NT2/D1 (cell line): ENCODE measurements at regions not wholly inside any gene's neighbourhood (a gene's known extent, or its start where the extent isn't known, plus 50 kb on each side); places are given as distances from the start of the nearest gene placed in this dataset.
"Not testable (repeated sequence)": the region's sequence is repeated elsewhere in the genome, so short reads cannot be mapped to it uniquely, and the experiment has no call there.

Experiments used
- DNase-seq: peaks from one replicate; pipeline ENCODE4 v3.0.0-alpha.2; 2011; ENCODE audit warnings: low read depth, low spot score
- H3K27me3 ChIP-seq: 2 replicates; pipeline ENCODE4 v1.6.0; 2011; ENCODE audit warnings: mild to moderate bottlenecking; ENCODE audit not compliant: insufficient read length, insufficient read depth
- H3K36me3 ChIP-seq: 2 replicates; pipeline ENCODE4 v1.6.1; 2011; ENCODE audit warnings: mild to moderate bottlenecking, low read length, mixed read lengths; ENCODE audit not compliant: insufficient read depth, insufficient read length
- H3K4me1 ChIP-seq: 2 replicates; pipeline ENCODE4 v1.5.1; 2011; ENCODE audit not compliant: insufficient read depth, insufficient read length
- H3K4me3 ChIP-seq: 2 replicates; pipeline ENCODE4 v1.5.1; 2011; ENCODE audit warnings: low read depth; ENCODE audit not compliant: insufficient read length
- H3K9ac ChIP-seq: 2 replicates; pipeline ENCODE4 v1.6.0; 2011; ENCODE audit warnings: low read depth; ENCODE audit not compliant: insufficient read length
- H3K9me3 ChIP-seq: 2 replicates; pipeline ENCODE4 v1.5.1; 2011; ENCODE audit warnings: mild to moderate bottlenecking, low read length; ENCODE audit not compliant: insufficient read depth
- SUZ12 ChIP-seq: IDR thresholded peaks from 2 replicates; pipeline ENCODE4 v1.6.1; 2011; ENCODE audit not compliant: insufficient read length, insufficient read depth; ENCODE audit errors: extremely low read depth
- YY1 ChIP-seq: IDR thresholded peaks from 2 replicates; pipeline ENCODE4 v1.6.1; 2011; ENCODE audit not compliant: insufficient read length, insufficient read depth
- ZNF274 ChIP-seq: IDR thresholded peaks from 2 replicates; pipeline ENCODE4 v1.6.1; 2011; ENCODE audit warnings: mild to moderate bottlenecking, low read depth, low read length

DNA sequence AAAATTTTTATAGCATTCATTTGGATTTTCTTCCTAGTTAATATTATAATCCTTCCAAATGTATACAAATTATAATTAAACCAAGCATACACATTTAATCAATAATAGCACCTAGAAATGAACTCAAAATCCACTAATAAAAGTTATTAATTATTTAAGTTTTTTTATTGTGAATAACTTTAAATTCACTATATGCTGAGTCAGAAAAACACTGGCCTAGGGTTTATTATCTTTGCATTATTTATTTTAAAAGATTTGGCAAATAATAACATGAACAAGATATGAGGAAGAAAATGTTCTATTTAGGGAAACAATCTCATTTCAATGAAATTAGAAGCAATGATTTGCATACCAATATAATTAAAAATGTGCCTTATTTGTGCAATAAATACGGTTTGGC is 951.5 kb downstream of the KCNT2 start:
- H3K27me3 ChIP-seq, result no peaks in the 10 kb centered on the region
- no peak for DNase-seq
- TF ChIP-seq ZNF274, result no peak
- TF ChIP-seq YY1, result no peak
- TF ChIP-seq SUZ12, result no peak
- no peak overlapping the region for H3K4me3 ChIP-seq
- no peaks in the 10 kb centered on the region for H3K36me3 ChIP-seq
- H3K9ac ChIP-seq, result no peak overlapping the region
- H3K4me1 ChIP-seq, result no peaks in the 10 kb centered on the region
- H3K9me3 ChIP-seq, result no peaks in the 10 kb centered on the region

DNA sequence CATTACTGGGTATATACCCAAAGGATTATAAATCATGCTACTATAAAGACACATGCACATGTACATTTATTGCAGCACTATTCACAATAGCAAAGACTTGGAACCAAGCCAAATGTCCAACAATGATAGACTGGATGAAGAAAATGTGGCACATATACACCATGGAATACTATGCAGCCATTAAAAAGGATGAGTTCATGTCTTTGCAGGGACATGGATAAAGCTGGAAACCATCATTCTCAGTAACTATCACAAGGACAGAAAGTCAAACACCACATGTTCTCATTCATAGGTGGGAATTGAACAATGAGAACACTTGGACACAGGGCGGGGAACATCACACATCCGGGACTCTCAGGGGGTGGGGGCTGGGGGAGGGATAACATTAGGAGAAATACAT is 959.4 kb downstream of the KCNT2 start:
- H3K4me1 ChIP-seq, DNase-seq, H3K36me3 ChIP-seq, H3K4me3 ChIP-seq, H3K9me3 ChIP-seq, H3K9ac ChIP-seq, H3K27me3 ChIP-seq: not testable (repeated sequence)

GRCh38 chr1:195637539-195637938 is 970.7 kb downstream of the KCNT2 start:
- no peaks in the 10 kb centered on the region for H3K36me3 ChIP-seq
- H3K4me1 ChIP-seq, result no peaks in the 10 kb centered on the region
- DNase-seq, result no peak
- no peak overlapping the region for H3K4me3 ChIP-seq
- no peak for TF ChIP-seq ZNF274
- TF ChIP-seq SUZ12, result no peak
- TF ChIP-seq YY1, result no peak
- no peaks in the 10 kb centered on the region for H3K27me3 ChIP-seq
- H3K9me3 ChIP-seq, result no peaks in the 10 kb centered on the region
- no peak overlapping the region for H3K9ac ChIP-seq

- no peak for DNase-seq
- no peaks in the 10 kb centered on the region; the same call in 1 of the 2 replicates for H3K9me3 ChIP-seq
- H3K9ac ChIP-seq, result no peak overlapping the region
- H3K4me3 ChIP-seq, result no peak overlapping the region
- TF ChIP-seq YY1 (no peak), SUZ12 (no peak), ZNF274 (no peak)
- no peaks in the 10 kb centered on the region for H3K36me3 ChIP-seq
- no peaks in the 10 kb centered on the region for H3K4me1 ChIP-seq
- H3K27me3 ChIP-seq, result no peaks in the 10 kb centered on the region
Observed at GRCh38 chr1:195618287-195618686, 990.0 kb downstream of the KCNT2 start.

DNA sequence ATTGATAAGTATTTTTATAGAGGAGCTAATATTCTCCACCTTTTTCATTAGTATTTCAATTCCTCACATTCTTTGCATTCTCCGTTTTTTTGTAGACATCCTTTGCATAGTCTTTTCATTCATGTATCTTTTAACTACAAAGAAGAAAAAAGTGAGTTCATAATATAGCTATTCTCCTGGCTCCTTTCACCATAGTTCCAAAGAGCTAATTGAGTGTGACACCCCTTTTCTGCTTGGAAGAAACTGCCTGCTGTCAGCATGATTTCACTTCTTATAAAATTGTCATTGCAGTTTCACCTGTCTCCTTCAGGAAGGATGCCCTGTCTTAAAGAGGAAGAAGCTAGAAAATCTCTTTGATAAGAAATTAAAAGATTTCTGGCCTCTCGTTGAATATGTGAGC is 991.1 kb downstream of the KCNT2 start:
- TF ChIP-seq YY1 (no peak), ZNF274 (no peak), SUZ12 (no peak)
- H3K27me3 ChIP-seq, result no peaks in the 10 kb centered on the region
- no peaks in the 10 kb centered on the region for H3K4me1 ChIP-seq
- H3K9ac ChIP-seq, result no peak overlapping the region
- no peaks in the 10 kb centered on the region for H3K36me3 ChIP-seq
- H3K4me3 ChIP-seq, result no peak overlapping the region
- DNase-seq, result no peak
- no peaks in the 10 kb centered on the region for H3K9me3 ChIP-seq

DNA sequence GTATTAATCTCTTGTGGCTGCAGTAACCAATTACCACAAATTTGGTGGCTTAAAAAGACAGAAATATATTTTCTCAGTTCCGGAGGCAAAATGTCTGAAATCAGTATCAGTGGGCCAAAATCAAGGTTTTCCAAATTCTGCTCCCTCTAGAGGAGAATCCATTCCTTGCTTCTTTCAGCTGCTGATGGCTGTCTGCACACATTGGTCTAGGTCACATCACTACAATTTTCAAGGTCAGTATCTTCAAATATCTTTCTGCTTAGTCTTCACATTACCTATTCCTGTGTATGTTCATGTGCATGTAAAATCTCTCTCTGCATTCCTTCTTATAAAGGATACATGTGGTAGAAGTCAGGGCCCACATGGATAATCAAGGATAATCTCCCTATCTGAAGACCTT is 999.4 kb downstream of the KCNT2 start:
- TF ChIP-seq SUZ12 (no peak), ZNF274 (no peak), YY1 (no peak)
- Histone ChIP-seq H3K36me3 (no peaks in the 10 kb centered on the region), H3K4me3 (no peak overlapping the region), H3K27me3 (no peaks in the 10 kb centered on the region), H3K9me3 (no peaks in the 10 kb centered on the region), H3K9ac (no peak overlapping the region), H3K4me1 (no peaks in the 10 kb centered on the region)
- peak; percentile 3 for DNase-seq

GRCh38 chr1:195606483-195606882 is 1001.8 kb downstream of the KCNT2 start:
- no peak for DNase-seq
- Histone ChIP-seq H3K36me3 (no peaks in the 10 kb centered on the region), H3K9ac (no peak overlapping the region), H3K4me3 (no peak overlapping the region), H3K27me3 (no peaks in the 10 kb centered on the region), H3K4me1 (no peaks in the 10 kb centered on the region), H3K9me3 (no peaks in the 10 kb centered on the region)
- no peak for TF ChIP-seq YY1
- no peak for TF ChIP-seq SUZ12

DNA sequence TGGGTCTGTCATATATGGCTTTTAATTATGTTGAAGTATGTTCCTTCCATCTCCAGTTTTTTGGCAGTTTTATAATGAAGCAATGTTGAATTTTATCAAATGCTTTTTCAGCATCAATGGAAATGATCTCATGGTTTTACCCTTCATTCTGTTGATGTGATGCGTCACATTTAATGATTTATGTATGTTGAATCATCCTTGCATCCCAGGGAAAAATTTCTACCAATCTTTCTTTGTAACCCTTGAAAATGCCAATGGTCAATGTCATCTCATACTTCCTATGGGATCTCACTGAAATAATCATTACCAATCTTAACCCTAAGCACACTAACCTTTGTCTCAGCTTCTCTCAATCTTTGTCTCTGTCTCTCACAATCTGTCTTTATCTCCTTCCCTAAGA is 1004.0 kb downstream of the KCNT2 start:
- no peaks in the 10 kb centered on the region for H3K27me3 ChIP-seq
- DNase-seq, result no peak
- no peak overlapping the region for H3K9ac ChIP-seq
- no peaks in the 10 kb centered on the region for H3K4me1 ChIP-seq
- no peaks in the 10 kb centered on the region for H3K36me3 ChIP-seq
- no peaks in the 10 kb centered on the region for H3K9me3 ChIP-seq
- no peak for TF ChIP-seq YY1
- no peak for TF ChIP-seq SUZ12
- TF ChIP-seq ZNF274, result no peak
- H3K4me3 ChIP-seq, result no peak overlapping the region
